OCI-LY3 (cell line): ENCODE measurements at regions not wholly inside any gene's neighbourhood (a gene's known extent, or its start where the extent isn't known, plus 50 kb on each side); places are given as distances from the start of the nearest gene placed in this dataset.

ENCODE experiments used
- H2AFZ ChIP-seq: fragments of 200-600, 300-600 bp; shearing (Covaris generic); 2 replicates; pipeline ENCODE4 v1.6.0; 2014; ENCODE audit warnings: antibody characterized with exemption, low read depth, low read length
- H3K27ac ChIP-seq: fragments of 200-600, 300-600 bp; sonication (generic); 2 replicates; pipeline ENCODE4 v1.5.1; 2014; ENCODE audit warnings: mild to moderate bottlenecking, low read length, moderate library complexity, mixed read lengths
- H3K27me3 ChIP-seq: fragments of 200-600, 300-600 bp; sonication (generic); 2 replicates; pipeline ENCODE4 v1.6.1; 2014; ENCODE audit warnings: low read depth, low read length, mixed read lengths
- H3K36me3 ChIP-seq: fragments of 200-600, 300-600 bp; sonication (generic); replicated peaks from 2 replicates; pipeline ENCODE3; 2014; ENCODE audit warnings: low read depth, low read length, mixed read lengths
- H3K4me1 ChIP-seq: fragments of 300-600, 200-600 bp; sonication (generic); 2 replicates; pipeline ENCODE4 v1.6.1; 2014; ENCODE audit warnings: low read length, mixed read lengths
- H3K4me2 ChIP-seq: fragments of 200-600, 300-600 bp; sonication (generic); 2 replicates; pipeline ENCODE4 v1.6.1; 2014; ENCODE audit warnings: low read length, mixed read lengths
- H3K4me3 ChIP-seq: fragments of 300-600, 200-600 bp; sonication (generic); 2 replicates; pipeline ENCODE4 v1.5.1; 2014; ENCODE audit warnings: antibody characterized with exemption, mild to moderate bottlenecking, low read length, moderate library complexity
- H3K79me2 ChIP-seq: fragments of 300-600, 200-600 bp; shearing (Covaris generic); 2 replicates; pipeline ENCODE4 v1.6.1; 2014; ENCODE audit warnings: mild to moderate bottlenecking, low read length, mixed read lengths
- H3K9ac ChIP-seq: fragments of 300-600, 200-600 bp; shearing (Covaris generic); 2 replicates; pipeline ENCODE4 v1.6.0; 2014; ENCODE audit warnings: mild to moderate bottlenecking, low read length, moderate library complexity
- H3K9me3 ChIP-seq: fragments of 200-600, 300-600 bp; shearing (Covaris generic); 2 replicates; pipeline ENCODE4 v1.6.1; 2014; ENCODE audit warnings: low read length, mixed read lengths; ENCODE audit not compliant: insufficient read depth
- H4K20me1 ChIP-seq: fragments of 200-600, 300-600 bp; sonication (generic); 2 replicates; pipeline ENCODE4 v1.6.1; 2016; ENCODE audit warnings: low read length, mixed read lengths; ENCODE audit not compliant: insufficient read depth
- EZH2phosphoT487 ChIP-seq: fragments of 200-600 bp; shearing (Covaris generic); IDR thresholded peaks from 2 replicates; pipeline ENCODE4 v1.6.1; 2018; ENCODE audit warnings: antibody characterized with exemption, mixed run types, low read depth
- TF ChIP-seq, protein P1 (sequence below): fragments of 200-600, 300-600 bp; sonication (generic); IDR thresholded peaks from 2 replicates; pipeline ENCODE4 v1.5.1; 2014; ENCODE audit warnings: antibody characterized with exemption, low read length, low read depth

DNA sequence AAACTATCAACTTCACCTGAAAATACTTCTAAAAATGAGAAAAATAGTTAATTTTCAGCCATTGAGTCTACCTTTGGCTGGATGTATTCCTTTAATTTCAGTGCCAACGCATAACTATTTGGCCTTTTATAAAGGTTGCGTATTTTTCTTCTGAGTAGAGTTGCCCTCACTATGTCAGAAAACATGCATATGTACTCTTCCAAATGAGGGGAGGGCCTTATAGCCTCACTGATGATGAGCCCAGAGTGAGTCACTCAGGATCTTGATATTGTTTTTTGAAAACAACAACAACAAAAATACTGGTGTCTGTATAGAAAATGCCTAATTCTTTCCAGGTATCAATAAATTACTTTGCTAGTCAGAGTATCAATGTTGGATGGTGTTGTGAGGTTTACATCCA lies 349.3 kb downstream of the FBXO8 start:
- Histone ChIP-seq H4K20me1 (no peaks in the 10 kb centered on the region), H3K36me3 (no peaks in the 10 kb centered on the region), H3K4me1 (no peaks in the 10 kb centered on the region), H3K27ac (no peak overlapping the region), H3K4me3 (no peak overlapping the region), H3K79me2 (no peaks in the 10 kb centered on the region), H2AFZ (no peak overlapping the region), H3K9ac (no peak overlapping the region), H3K27me3 (no peaks in the 10 kb centered on the region), H3K9me3 (no peaks in the 10 kb centered on the region), H3K4me2 (no peak overlapping the region)
- TF ChIP-seq, protein P1, sequence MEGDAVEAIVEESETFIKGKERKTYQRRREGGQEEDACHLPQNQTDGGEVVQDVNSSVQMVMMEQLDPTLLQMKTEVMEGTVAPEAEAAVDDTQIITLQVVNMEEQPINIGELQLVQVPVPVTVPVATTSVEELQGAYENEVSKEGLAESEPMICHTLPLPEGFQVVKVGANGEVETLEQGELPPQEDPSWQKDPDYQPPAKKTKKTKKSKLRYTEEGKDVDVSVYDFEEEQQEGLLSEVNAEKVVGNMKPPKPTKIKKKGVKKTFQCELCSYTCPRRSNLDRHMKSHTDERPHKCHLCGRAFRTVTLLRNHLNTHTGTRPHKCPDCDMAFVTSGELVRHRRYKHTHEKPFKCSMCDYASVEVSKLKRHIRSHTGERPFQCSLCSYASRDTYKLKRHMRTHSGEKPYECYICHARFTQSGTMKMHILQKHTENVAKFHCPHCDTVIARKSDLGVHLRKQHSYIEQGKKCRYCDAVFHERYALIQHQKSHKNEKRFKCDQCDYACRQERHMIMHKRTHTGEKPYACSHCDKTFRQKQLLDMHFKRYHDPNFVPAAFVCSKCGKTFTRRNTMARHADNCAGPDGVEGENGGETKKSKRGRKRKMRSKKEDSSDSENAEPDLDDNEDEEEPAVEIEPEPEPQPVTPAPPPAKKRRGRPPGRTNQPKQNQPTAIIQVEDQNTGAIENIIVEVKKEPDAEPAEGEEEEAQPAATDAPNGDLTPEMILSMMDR: no peak
- TF ChIP-seq EZH2phosphoT487: no peak

DNA sequence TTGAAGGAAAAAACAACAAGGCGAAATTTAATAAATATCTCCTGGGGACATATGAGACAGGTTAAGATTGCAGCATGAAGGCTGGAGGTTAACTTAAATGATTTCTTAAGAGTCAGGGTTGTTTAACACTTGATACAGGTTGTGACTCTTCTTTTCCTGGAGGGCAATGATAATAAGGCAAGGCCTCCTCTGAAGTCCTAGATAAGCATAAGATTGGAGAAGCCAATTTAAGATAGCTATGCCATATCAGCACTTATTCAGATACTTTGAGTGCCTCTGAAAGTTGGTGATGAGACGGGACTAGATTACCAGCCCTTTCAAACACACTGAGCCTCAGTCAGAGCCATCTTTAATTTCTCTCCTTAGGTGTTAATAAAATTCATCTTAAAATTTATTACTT lies 350.8 kb downstream of the FBXO8 start:
- Histone ChIP-seq H3K79me2 (no peaks in the 10 kb centered on the region), H2AFZ (no peak overlapping the region), H3K9me3 (no peaks in the 10 kb centered on the region), H3K27me3 (no peaks in the 10 kb centered on the region), H3K4me3 (no peak overlapping the region), H4K20me1 (no peaks in the 10 kb centered on the region), H3K36me3 (no peaks in the 10 kb centered on the region), H3K4me2 (no peak overlapping the region), H3K9ac (no peak overlapping the region), H3K27ac (no peak overlapping the region), H3K4me1 (no peaks in the 10 kb centered on the region)
- TF ChIP-seq, protein P1: no peak
- no peak for TF ChIP-seq EZH2phosphoT487

DNA sequence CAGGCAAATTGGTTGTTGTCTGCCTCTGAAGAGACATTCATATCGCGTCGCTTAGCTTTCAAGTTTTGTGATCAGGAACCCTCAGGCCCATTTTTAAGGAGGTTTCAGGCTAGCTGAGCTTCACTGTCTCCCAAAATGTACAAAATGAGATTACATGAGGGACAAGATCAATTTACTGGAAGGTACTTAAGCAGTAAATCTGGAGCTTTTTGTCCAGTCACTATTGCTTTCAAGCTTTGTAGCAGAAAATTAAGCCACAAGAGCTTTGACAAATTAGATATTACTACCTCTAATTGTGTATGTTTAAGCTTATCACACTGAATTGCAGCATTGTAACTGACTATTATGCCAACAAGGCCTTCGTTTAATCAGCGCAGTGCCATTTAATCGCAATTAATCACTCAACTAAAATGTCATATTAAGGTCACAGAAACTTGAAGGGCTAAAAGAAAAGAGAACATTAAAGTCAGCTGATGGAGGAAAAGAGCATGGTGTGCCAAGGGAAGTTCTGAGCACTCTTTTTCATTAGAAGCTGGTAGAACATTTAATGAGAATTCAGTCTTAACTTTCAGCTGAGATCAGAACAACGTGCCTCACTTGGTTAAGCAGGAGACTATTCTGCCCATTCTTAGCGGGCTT lies 353.0 kb downstream of the FBXO8 start:
- H3K9me3 ChIP-seq: no peaks in the 10 kb centered on the region
- H2AFZ ChIP-seq: no peak overlapping the region
- H4K20me1 ChIP-seq: no peaks in the 10 kb centered on the region
- TF ChIP-seq, protein P1: no peak
- TF ChIP-seq EZH2phosphoT487: no peak
- H3K4me1 ChIP-seq: no peaks in the 10 kb centered on the region
- no peaks in the 10 kb centered on the region for H3K36me3 ChIP-seq
- H3K79me2 ChIP-seq: no peaks in the 10 kb centered on the region
- H3K4me3 ChIP-seq: no peak overlapping the region
- no peak overlapping the region for H3K4me2 ChIP-seq
- H3K27ac ChIP-seq: no peak overlapping the region
- H3K9ac ChIP-seq: no peak overlapping the region
- no peaks in the 10 kb centered on the region for H3K27me3 ChIP-seq

DNA sequence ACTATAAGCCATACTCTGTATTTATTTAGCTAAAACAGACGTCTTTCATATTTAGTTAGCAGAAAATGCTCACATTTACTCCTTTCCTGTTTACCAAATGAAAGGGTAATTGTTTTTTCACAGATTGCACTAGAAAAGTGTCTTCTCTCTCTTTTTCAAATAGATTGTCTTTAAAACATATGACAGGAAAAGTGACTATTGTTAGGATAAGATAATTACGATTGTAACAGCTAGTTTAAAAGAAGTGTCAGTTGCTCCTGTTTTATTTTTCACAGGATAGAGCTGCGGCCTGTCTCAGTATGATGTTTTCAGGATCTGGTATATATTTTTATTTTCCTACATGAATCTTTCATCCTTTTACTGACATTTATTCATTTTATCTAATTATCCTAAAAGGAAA lies 353.5 kb downstream of the FBXO8 start:
- no peaks in the 10 kb centered on the region for H3K79me2 ChIP-seq
- no peaks in the 10 kb centered on the region for H4K20me1 ChIP-seq
- no peaks in the 10 kb centered on the region for H3K9me3 ChIP-seq
- no peak for TF ChIP-seq EZH2phosphoT487
- TF ChIP-seq, protein P1: no peak
- no peaks in the 10 kb centered on the region for H3K36me3 ChIP-seq
- no peak overlapping the region for H3K9ac ChIP-seq
- peaks cover 2% of the 10 kb centered on the region for H3K4me1 ChIP-seq
- no peaks in the 10 kb centered on the region for H3K27me3 ChIP-seq
- H2AFZ ChIP-seq: no peak overlapping the region
- no peak overlapping the region for H3K27ac ChIP-seq
- H3K4me2 ChIP-seq: no peak overlapping the region
- H3K4me3 ChIP-seq: no peak overlapping the region
